SK-N-MC (cell line): ENCODE measurements at regions not wholly inside any gene's neighbourhood (a gene's known extent, or its start where the extent isn't known, plus 50 kb on each side); places are given as distances from the start of the nearest gene placed in this dataset.

Source experiments
- EZH2 ChIP-seq: fragments of 200-600 bp; sonication (generic); IDR thresholded peaks from one replicate; pipeline ENCODE4 v1.6.1; 2017; ENCODE audit warnings: antibody characterized with exemption
- FOXP2 ChIP-seq: optimal IDR thresholded peaks from 2 replicates; pipeline ENCODE3; 2011; ENCODE audit warnings: mild to moderate bottlenecking, moderate library complexity; ENCODE audit not compliant: insufficient read depth; ENCODE audit errors: extremely low read length, control extremely low read depth
- POLR2AphosphoS5 ChIP-seq: IDR thresholded peaks from 2 replicates; pipeline ENCODE4 v1.6.1; 2012; ENCODE audit warnings: mild to moderate bottlenecking, low read depth, low read length, borderline replicate concordance

DNA sequence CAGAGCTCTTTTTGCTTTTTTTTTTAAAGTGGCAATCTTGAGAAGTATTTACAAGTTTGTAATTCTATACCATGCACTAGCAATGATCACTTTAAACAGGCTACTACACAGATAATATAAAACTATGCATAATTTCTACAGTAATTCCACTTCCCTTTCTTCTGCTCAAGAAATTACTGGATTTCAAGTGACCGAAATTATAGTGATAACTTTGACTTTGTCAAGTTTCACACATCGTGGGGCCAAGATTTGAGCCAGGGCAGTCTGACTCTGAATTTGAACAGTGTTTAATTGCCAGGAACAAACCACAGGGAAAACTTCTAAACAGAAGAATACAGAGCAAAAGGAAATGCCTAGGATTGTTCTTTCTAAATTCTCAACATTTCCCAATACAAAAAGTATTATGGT, 288.3 kb upstream of the MKLN1 start:
- TF ChIP-seq EZH2, result no peak
- no peak for TF ChIP-seq POLR2AphosphoS5
- TF ChIP-seq FOXP2, result no peak
